GM21515 (cell line): ENCODE measurements at regions not wholly inside any gene's neighbourhood (a gene's known extent, or its start where the extent isn't known, plus 50 kb on each side); places are given as distances from the start of the nearest gene placed in this dataset.

Source experiments
- ATAC-seq: cut with Tn5 transposase; IDR thresholded peaks from one replicate; pipeline ENCODE4 v1.9.1; 2021; ENCODE audit not compliant: unreplicated experiment

GRCh38 chr2:146287281-146287680 lies 1557.5 kb upstream of the ACVR2A start:
- no peak for ATAC-seq

GRCh38 chr2:146278881-146279280 lies 1565.9 kb upstream of the ACVR2A start:
- no peak for ATAC-seq

GRCh38 chr2:146271131-146271831 lies 1573.5 kb upstream of the ACVR2A start:
- ATAC-seq = no peak

- ATAC-seq = no peak
Observed at GRCh38 chr2:146270618-146271017, 1574.2 kb upstream of the ACVR2A start.

- ATAC-seq = no peak
Observed at GRCh38 chr2:146267093-146267492, 1577.7 kb upstream of the ACVR2A start.

- no peak for ATAC-seq
Observed at GRCh38 chr2:146265656-146266055, 1579.2 kb upstream of the ACVR2A start.

GRCh38 chr2:146262606-146263005 lies 1582.2 kb upstream of the ACVR2A start:
- ATAC-seq = no peak

GRCh38 chr2:146260551-146260950 lies 1584.3 kb upstream of the ACVR2A start:
- no peak for ATAC-seq

GRCh38 chr2:146259816-146260215 lies 1585.0 kb upstream of the ACVR2A start:
- no peak for ATAC-seq

GRCh38 chr2:146258071-146258470 lies 1586.8 kb upstream of the ACVR2A start:
- no peak for ATAC-seq

GRCh38 chr2:146252119-146252518 lies 1592.7 kb upstream of the ACVR2A start:
- no peak for ATAC-seq

- ATAC-seq = no peak
Observed at GRCh38 chr2:146251328-146251727, 1593.5 kb upstream of the ACVR2A start.

GRCh38 chr2:146246736-146247523 lies 1597.9 kb upstream of the ACVR2A start:
- ATAC-seq = peak; percentile 24

- ATAC-seq = peak; percentile 56
Observed at GRCh38 chr2:146246002-146246735, 1598.7 kb upstream of the ACVR2A start.

GRCh38 chr2:146244830-146245229 lies 1600.0 kb upstream of the ACVR2A start:
- no peak for ATAC-seq

- no peak for ATAC-seq
Observed at GRCh38 chr2:146244131-146244530, 1600.7 kb upstream of the ACVR2A start.

- ATAC-seq = no peak
Observed at GRCh38 chr2:146241023-146241422, 1603.8 kb upstream of the ACVR2A start.

GRCh38 chr2:146240391-146240790 lies 1604.4 kb upstream of the ACVR2A start:
- no peak for ATAC-seq

- no peak for ATAC-seq
Observed at GRCh38 chr2:146239392-146240135, 1605.3 kb upstream of the ACVR2A start.

- no peak for ATAC-seq
Observed at GRCh38 chr2:146238254-146238966, 1606.4 kb upstream of the ACVR2A start.
